GM10248 (cell line): ENCODE measurements at regions not wholly inside any gene's neighbourhood (a gene's known extent, or its start where the extent isn't known, plus 50 kb on each side); places are given as distances from the start of the nearest gene placed in this dataset.
"Not testable (repeated sequence)": the region's sequence is repeated elsewhere in the genome, so short reads cannot be mapped to it uniquely, and the experiment has no call there.

Experiments
- CTCF ChIA-PET: fragments of 300-600 bp; sonication (Branson Sonifier 250); formaldehyde crosslinking; extraction: SDS; loops from one replicate; lab custom pipeline; 2021; ENCODE audit warnings: antibody characterized with exemption; lab: Yijun Ruan, JAX
- POLR2A ChIA-PET: fragments of 350-650 bp; sonication (Branson Sonifier 250); formaldehyde crosslinking; extraction: SDS; loops from one replicate; lab custom pipeline; 2020; ENCODE audit warnings: antibody characterized with exemption; lab: Yijun Ruan, JAX
- DNase-seq: peaks from one replicate; pipeline ENCODE4 v3.0.0; 2012; ENCODE audit errors: extremely low spot score
- CTCF ChIP-seq: IDR thresholded peaks from 2 replicates; pipeline ENCODE4 v1.5.1; 2012; ENCODE audit warnings: mild to moderate bottlenecking, low read depth; ENCODE audit errors: extremely low read depth, missing control alignments, control extremely low read depth

- ChIA-PET CTCF (no interaction called here), POLR2A (no interaction called here)
- TF ChIP-seq CTCF = no peak
- DNase-seq = no peak
Measured at GRCh38 chr12:127830730-127831129, 436.2 kb upstream of the TMEM132C start.

GRCh38 chr12:127832172-127832571 is 434.8 kb upstream of the TMEM132C start:
- no peak for TF ChIP-seq CTCF
- POLR2A ChIA-PET = no interaction called here
- DNase-seq = no peak
- CTCF ChIA-PET = no interaction called here

- CTCF ChIA-PET, POLR2A ChIA-PET: not testable (repeated sequence)
Measured at GRCh38 chr12:127836802-127837201, 430.2 kb upstream of the TMEM132C start.

GRCh38 chr12:127857661-127858060 is 409.3 kb upstream of the TMEM132C start:
- CTCF ChIA-PET = no interaction called here
- POLR2A ChIA-PET = no interaction called here
- DNase-seq = no peak
- no peak for TF ChIP-seq CTCF

More at GRCh38 chr12:127836802-127837201, 430.2 kb upstream of the TMEM132C start:
- not testable (repeated sequence) for DNase-seq

GRCh38 chr12:127860536-127860935 is 406.4 kb upstream of the TMEM132C start:
- CTCF ChIA-PET = interaction anchor here (1.5 kb wide), 1 partner anchor 17 kb away, joined by 3 read pairs; no protein-coding TSS in a partner anchor
- POLR2A ChIA-PET = no interaction called here
- no peak for TF ChIP-seq CTCF
- DNase-seq = no peak

- CTCF ChIA-PET = interaction anchor here (1.5 kb wide), 1 partner anchor 17 kb away, joined by 3 read pairs; no protein-coding TSS in a partner anchor
Measured at GRCh38 chr12:127861406-127861805, 405.6 kb upstream of the TMEM132C start.

GRCh38 chr12:127873306-127873705 is 393.7 kb upstream of the TMEM132C start:
- ChIA-PET POLR2A (no interaction called here), CTCF (no interaction called here)
- no peak for DNase-seq
- no peak for TF ChIP-seq CTCF

More at GRCh38 chr12:127861406-127861805, 405.6 kb upstream of the TMEM132C start:
- no peak for DNase-seq
- no peak for TF ChIP-seq CTCF
- POLR2A ChIA-PET = no interaction called here
